Choroid plexus epithelial cell (primary cell): ENCODE measurements at regions not wholly inside any gene's neighbourhood (a gene's known extent, or its start where the extent isn't known, plus 50 kb on each side); places are given as distances from the start of the nearest gene placed in this dataset.
"Not testable (repeated sequence)": the region's sequence is repeated elsewhere in the genome, so short reads cannot be mapped to it uniquely, and the experiment has no call there.

Experiments used
- DNase-seq: peaks from one replicate; pipeline ENCODE4 v3.0.0-alpha.2; 2010; ENCODE audit warnings: low read depth
- H3K4me3 ChIP-seq: 2 replicates; pipeline ENCODE4 v1.5.1; 2011; ENCODE audit warnings: low read depth, mild to moderate bottlenecking, control low read depth, low read length, moderate library complexity
- TF ChIP-seq, protein P1 (sequence below): conservative IDR thresholded peaks from 2 replicates; pipeline ENCODE4 v1.5.1; 2011; ENCODE audit warnings: low read depth, mild to moderate bottlenecking, control low read depth, inconsistent platforms, low read length, moderate library complexity

DNA sequence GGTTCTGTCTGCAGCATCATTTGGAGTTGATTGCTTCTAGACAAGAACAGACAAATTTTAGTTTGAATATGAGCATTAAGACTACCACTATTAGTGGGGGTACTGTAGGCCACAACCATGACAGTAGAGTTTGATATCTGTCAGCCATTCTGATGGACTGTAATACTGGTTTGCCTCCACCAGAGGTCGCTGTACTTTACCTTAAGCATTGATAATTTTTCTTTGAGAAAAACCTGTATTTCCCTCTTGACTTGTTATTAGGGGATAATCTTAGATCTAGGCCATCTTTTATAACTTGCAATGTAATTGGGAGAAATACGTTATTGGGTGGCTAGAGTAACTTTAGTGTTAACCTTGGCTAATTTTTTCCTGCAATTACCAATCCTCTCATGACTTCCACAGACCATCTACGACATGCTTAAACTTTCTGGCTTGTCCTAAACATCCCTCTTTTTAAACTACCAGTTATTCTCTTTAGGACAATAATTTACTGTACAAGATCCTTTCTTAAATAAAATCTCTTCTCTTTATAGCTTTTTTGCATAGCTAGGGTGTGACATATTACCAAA, 562.4 kb downstream of the MAGEB5 start:
- no peak overlapping the region for H3K4me3 ChIP-seq
- no peak for DNase-seq
- TF ChIP-seq, protein P1, sequence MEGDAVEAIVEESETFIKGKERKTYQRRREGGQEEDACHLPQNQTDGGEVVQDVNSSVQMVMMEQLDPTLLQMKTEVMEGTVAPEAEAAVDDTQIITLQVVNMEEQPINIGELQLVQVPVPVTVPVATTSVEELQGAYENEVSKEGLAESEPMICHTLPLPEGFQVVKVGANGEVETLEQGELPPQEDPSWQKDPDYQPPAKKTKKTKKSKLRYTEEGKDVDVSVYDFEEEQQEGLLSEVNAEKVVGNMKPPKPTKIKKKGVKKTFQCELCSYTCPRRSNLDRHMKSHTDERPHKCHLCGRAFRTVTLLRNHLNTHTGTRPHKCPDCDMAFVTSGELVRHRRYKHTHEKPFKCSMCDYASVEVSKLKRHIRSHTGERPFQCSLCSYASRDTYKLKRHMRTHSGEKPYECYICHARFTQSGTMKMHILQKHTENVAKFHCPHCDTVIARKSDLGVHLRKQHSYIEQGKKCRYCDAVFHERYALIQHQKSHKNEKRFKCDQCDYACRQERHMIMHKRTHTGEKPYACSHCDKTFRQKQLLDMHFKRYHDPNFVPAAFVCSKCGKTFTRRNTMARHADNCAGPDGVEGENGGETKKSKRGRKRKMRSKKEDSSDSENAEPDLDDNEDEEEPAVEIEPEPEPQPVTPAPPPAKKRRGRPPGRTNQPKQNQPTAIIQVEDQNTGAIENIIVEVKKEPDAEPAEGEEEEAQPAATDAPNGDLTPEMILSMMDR = no peak

GRCh38 chrX:26762253-26762652, 546.3 kb downstream of the MAGEB5 start:
- no peak for DNase-seq
- no peak overlapping the region for H3K4me3 ChIP-seq
- TF ChIP-seq, protein P1 = no peak

GRCh38 chrX:26755760-26756159, 539.8 kb downstream of the MAGEB5 start:
- H3K4me3 ChIP-seq, DNase-seq: not testable (repeated sequence)

- TF ChIP-seq, protein P1 = no peak
- no peak overlapping the region for H3K4me3 ChIP-seq
- DNase-seq = no peak
Measured at GRCh38 chrX:26747877-26748276, 531.9 kb downstream of the MAGEB5 start.

GRCh38 chrX:26722666-26723428, 506.9 kb downstream of the MAGEB5 start:
- TF ChIP-seq, protein P1 = no peak
- no peak overlapping the region for H3K4me3 ChIP-seq
- DNase-seq = no peak

DNA sequence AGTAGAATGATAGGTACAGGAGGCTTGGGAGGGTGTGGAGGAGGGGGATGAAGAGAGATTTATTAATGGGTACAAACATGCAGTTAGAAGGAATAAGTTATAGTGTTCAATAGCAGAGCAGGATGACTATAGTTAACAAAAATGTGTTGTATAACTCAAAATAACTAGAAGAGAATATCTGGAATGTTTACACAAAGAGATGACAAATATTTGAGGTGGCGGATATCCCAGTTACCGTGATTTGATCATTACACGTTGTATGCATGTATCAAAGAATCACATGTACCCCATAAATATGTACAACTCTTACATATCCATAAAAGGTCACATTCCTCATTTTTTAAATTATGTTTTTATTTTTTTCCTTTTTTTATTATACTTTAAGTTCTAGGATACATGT, 456.6 kb downstream of the MAGEB5 start:
- H3K4me3 ChIP-seq = no peak overlapping the region
- TF ChIP-seq, protein P1 = no peak
- DNase-seq = no peak

DNA sequence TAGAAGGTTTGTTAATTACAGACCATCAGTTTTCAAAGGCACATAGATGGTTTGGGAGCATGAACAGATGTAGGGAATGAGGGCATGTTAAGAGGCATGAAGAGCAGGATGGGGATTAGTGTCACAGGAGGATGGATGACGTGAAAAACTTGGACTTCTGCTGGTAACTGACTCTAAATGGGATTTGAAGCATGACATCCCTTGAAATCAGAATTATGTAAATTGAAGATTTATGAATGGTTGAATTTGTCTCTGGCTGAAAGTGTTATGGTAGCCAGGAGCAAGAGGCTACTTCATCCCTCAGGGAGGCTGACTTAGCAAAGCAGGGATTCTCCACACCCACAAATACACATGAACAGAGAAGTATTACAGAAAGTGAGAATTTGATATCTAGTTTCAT, 454.6 kb downstream of the MAGEB5 start:
- TF ChIP-seq, protein P1 = no peak
- no peak for DNase-seq
- H3K4me3 ChIP-seq = no peak overlapping the region
